ENCODE measurements at regions not wholly inside any gene's neighbourhood (a gene's known extent, or its start where the extent isn't known, plus 50 kb on each side); places are given as distances from the start of the nearest gene placed in this dataset.

DNA sequence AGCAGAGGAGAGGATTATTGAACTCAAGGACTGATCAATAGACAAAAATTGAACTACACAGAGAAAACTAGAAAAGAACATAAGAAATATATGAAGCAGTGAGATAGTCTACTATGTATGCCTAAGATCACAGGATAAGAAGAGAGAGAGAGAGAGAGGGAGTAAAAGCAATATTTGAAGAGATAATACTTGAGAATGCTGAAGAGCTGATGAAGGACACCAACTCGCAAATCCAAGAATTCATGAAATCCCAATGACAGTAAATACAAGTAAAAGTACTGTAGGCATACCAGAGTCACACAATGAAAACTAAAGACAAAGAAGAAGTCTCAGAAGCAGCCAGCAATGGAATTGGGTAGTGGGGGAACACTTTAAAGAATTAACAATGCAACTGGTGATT is 260.1 kb upstream of the SPAG17 start:
- no peak for TF ChIP-seq POLR2AphosphoS5 (IDR thresholded peaks at IDR 0.05)
- TF ChIP-seq, protein P1, sequence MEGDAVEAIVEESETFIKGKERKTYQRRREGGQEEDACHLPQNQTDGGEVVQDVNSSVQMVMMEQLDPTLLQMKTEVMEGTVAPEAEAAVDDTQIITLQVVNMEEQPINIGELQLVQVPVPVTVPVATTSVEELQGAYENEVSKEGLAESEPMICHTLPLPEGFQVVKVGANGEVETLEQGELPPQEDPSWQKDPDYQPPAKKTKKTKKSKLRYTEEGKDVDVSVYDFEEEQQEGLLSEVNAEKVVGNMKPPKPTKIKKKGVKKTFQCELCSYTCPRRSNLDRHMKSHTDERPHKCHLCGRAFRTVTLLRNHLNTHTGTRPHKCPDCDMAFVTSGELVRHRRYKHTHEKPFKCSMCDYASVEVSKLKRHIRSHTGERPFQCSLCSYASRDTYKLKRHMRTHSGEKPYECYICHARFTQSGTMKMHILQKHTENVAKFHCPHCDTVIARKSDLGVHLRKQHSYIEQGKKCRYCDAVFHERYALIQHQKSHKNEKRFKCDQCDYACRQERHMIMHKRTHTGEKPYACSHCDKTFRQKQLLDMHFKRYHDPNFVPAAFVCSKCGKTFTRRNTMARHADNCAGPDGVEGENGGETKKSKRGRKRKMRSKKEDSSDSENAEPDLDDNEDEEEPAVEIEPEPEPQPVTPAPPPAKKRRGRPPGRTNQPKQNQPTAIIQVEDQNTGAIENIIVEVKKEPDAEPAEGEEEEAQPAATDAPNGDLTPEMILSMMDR (IDR thresholded peaks at IDR 0.05), result no peak

Data from sigmoid colon (tissue), 4 donors.